ENCODE measurements at regions not wholly inside any gene's neighbourhood (a gene's known extent, or its start where the extent isn't known, plus 50 kb on each side); places are given as distances from the start of the nearest gene placed in this dataset.

DNA sequence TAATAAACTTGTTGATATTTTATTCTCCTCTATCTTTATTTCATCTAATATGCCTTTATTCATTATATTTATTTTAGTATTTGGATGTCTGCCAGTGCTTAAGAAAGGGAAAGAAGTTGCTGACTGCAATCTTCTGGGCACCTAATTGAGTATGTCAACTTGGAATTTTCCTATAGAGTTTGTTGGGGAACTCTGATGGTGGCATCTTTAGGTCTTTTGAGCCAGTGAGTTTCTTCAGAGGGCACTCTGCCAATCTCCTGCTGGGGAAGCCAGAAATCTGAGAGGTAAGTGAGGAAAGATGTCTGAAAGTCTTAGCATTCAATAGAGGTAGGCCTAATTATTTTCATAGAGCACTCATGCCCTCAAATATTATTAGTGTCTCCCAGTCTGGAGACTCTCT is 475.0 kb downstream of the GABRG1 start:
- TF ChIP-seq SMC3 (IDR thresholded peaks at IDR 0.05; ENCODE audit: borderline replicate concordance, low read length) (no peak), CREB1 (IDR thresholded peaks at IDR 0.05; ENCODE audit: low read depth) (no peak), CEBPB (IDR thresholded peaks at IDR 0.05; ENCODE audit: borderline replicate concordance in 1 of 2, low read depth in 2 of 2, low read length in 2 of 2) (no peak), SP1 (IDR thresholded peaks at IDR 0.05; ENCODE audit: low read depth, low read length) (no peak), MYC (IDR thresholded peaks at IDR 0.05; ENCODE audit: insufficient read depth, insufficient read length, insufficient replicate concordance, low read length, severe bottlenecking) (no peak), PBX3 (IDR thresholded peaks at IDR 0.05; ENCODE audit: insufficient replicate concordance, low read depth, low read length) (no peak), RFX5 (IDR thresholded peaks at IDR 0.05; ENCODE audit: low read depth, low read length) (no peak)

Data from GM12878 (cell line).